Epithelial cell of proximal tubule (primary cell): ENCODE measurements at regions not wholly inside any gene's neighbourhood (a gene's known extent, or its start where the extent isn't known, plus 50 kb on each side); places are given as distances from the start of the nearest gene placed in this dataset.

Source experiments
- DNase-seq: peaks from one replicate; pipeline ENCODE4 v3.0.0-alpha.2; 2011; ENCODE audit warnings: low read depth
- H3K4me3 ChIP-seq: 2 replicates; pipeline ENCODE4 v1.5.1; 2011; ENCODE audit warnings: low read depth, mild to moderate bottlenecking, low read length
- CTCF ChIP-seq: conservative IDR thresholded peaks from 2 replicates; pipeline ENCODE4 v1.5.1; 2012; ENCODE audit warnings: low read depth, mild to moderate bottlenecking, low read length

GRCh38 chr9:118503236-118503635, 799.0 kb downstream of the TLR4 start:
- no peak for DNase-seq
- no peak for TF ChIP-seq CTCF
- H3K4me3 ChIP-seq, result no peak overlapping the region

- no peak for TF ChIP-seq CTCF
- no peak for DNase-seq
- no peak overlapping the region for H3K4me3 ChIP-seq
These were observed 806.5 kb downstream of the TLR4 start for GRCh38 chr9:118510711-118511110.

GRCh38 chr9:118515947-118516346, 811.7 kb downstream of the TLR4 start:
- TF ChIP-seq CTCF, result no peak
- H3K4me3 ChIP-seq, result no peak overlapping the region
- DNase-seq, result no peak

GRCh38 chr9:118521261-118521660, 817.1 kb downstream of the TLR4 start:
- no peak for DNase-seq
- H3K4me3 ChIP-seq, result no peak overlapping the region
- TF ChIP-seq CTCF, result no peak

GRCh38 chr9:118522093-118523028, 818.2 kb downstream of the TLR4 start:
- no peak overlapping the region for H3K4me3 ChIP-seq
- TF ChIP-seq CTCF, result peak; percentile 93
- DNase-seq, result no peak

GRCh38 chr9:118527261-118527660, 823.1 kb downstream of the TLR4 start:
- DNase-seq, result no peak
- TF ChIP-seq CTCF, result no peak
- no peak overlapping the region for H3K4me3 ChIP-seq

- H3K4me3 ChIP-seq, result no peak overlapping the region
- TF ChIP-seq CTCF, result no peak
- no peak for DNase-seq
These were observed 825.0 kb downstream of the TLR4 start for GRCh38 chr9:118529210-118529609.
